GM12878 (cell line): ENCODE measurements at regions not wholly inside any gene's neighbourhood (a gene's known extent, or its start where the extent isn't known, plus 50 kb on each side); places are given as distances from the start of the nearest gene placed in this dataset.

Experiments
- GABPA ChIP-seq: IDR thresholded peaks from 2 replicates; pipeline ENCODE4 v1.6.1; 2014; ENCODE audit warnings: antibody characterized with exemption, low read depth, mild to moderate bottlenecking, inconsistent platforms
- MEF2A ChIP-seq: IDR thresholded peaks from 2 replicates; pipeline ENCODE4 v1.6.1; 2011; ENCODE audit warnings: low read depth, mild to moderate bottlenecking, low read length, moderate library complexity; ENCODE audit not compliant: insufficient read depth
- TAF1 ChIP-seq: IDR thresholded peaks from 2 replicates; pipeline ENCODE4 v1.6.1; 2011; ENCODE audit warnings: mild to moderate bottlenecking, low read depth, low read length, borderline replicate concordance
- TF ChIP-seq, protein P1 (sequence below): fragments of 450-650 bp; IDR thresholded peaks from 2 replicates; pipeline ENCODE4 v1.6.1; 2017; ENCODE audit warnings: antibody characterized with exemption, mild to moderate bottlenecking, moderate library complexity
- TF ChIP-seq, protein P2 (sequence below): fragments of 150-350 bp; IDR thresholded peaks from 2 replicates; pipeline ENCODE4 v1.6.1; 2016; ENCODE audit warnings: low read depth, low read length
- TF ChIP-seq, protein P3 (sequence below): IDR thresholded peaks from 2 replicates; pipeline ENCODE4 v1.6.1; 2012; ENCODE audit warnings: low read length, inconsistent platforms
- TF ChIP-seq, protein P4 (sequence below): fragments of 450-650 bp; IDR thresholded peaks from 2 replicates; pipeline ENCODE4 v1.6.1; 2018; ENCODE audit warnings: borderline replicate concordance, mild to moderate bottlenecking; ENCODE audit not compliant: partially characterized antibody

DNA sequence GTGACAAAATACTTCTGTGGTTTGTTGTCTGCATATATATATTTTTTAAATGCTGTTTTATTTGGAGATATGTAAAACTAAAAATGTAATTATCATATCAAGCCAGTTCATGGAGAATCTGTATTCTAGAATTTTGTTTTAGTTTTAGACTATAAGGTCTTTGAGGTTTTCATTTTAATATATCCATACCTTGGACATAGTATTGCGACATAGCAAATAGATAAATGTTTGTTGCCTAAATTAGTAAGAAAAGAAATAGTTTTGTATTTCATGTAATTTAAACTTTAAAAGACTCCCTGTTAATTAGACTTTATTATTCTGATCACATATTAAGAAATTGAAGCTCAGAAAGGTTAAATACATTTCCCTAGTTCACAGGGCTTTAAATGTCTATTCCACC lies 472.9 kb downstream of the GBA3 start (continued):
- TF ChIP-seq, protein P1, sequence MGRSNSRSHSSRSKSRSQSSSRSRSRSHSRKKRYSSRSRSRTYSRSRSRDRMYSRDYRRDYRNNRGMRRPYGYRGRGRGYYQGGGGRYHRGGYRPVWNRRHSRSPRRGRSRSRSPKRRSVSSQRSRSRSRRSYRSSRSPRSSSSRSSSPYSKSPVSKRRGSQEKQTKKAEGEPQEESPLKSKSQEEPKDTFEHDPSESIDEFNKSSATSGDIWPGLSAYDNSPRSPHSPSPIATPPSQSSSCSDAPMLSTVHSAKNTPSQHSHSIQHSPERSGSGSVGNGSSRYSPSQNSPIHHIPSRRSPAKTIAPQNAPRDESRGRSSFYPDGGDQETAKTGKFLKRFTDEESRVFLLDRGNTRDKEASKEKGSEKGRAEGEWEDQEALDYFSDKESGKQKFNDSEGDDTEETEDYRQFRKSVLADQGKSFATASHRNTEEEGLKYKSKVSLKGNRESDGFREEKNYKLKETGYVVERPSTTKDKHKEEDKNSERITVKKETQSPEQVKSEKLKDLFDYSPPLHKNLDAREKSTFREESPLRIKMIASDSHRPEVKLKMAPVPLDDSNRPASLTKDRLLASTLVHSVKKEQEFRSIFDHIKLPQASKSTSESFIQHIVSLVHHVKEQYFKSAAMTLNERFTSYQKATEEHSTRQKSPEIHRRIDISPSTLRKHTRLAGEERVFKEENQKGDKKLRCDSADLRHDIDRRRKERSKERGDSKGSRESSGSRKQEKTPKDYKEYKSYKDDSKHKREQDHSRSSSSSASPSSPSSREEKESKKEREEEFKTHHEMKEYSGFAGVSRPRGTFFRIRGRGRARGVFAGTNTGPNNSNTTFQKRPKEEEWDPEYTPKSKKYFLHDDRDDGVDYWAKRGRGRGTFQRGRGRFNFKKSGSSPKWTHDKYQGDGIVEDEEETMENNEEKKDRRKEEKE: no peak
- TF ChIP-seq, protein P2, sequence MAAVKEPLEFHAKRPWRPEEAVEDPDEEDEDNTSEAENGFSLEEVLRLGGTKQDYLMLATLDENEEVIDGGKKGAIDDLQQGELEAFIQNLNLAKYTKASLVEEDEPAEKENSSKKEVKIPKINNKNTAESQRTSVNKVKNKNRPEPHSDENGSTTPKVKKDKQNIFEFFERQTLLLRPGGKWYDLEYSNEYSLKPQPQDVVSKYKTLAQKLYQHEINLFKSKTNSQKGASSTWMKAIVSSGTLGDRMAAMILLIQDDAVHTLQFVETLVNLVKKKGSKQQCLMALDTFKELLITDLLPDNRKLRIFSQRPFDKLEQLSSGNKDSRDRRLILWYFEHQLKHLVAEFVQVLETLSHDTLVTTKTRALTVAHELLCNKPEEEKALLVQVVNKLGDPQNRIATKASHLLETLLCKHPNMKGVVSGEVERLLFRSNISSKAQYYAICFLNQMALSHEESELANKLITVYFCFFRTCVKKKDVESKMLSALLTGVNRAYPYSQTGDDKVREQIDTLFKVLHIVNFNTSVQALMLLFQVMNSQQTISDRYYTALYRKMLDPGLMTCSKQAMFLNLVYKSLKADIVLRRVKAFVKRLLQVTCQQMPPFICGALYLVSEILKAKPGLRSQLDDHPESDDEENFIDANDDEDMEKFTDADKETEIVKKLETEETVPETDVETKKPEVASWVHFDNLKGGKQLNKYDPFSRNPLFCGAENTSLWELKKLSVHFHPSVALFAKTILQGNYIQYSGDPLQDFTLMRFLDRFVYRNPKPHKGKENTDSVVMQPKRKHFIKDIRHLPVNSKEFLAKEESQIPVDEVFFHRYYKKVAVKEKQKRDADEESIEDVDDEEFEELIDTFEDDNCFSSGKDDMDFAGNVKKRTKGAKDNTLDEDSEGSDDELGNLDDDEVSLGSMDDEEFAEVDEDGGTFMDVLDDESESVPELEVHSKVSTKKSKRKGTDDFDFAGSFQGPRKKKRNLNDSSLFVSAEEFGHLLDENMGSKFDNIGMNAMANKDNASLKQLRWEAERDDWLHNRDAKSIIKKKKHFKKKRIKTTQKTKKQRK: no peak
- TF ChIP-seq GABPA (no peak), TAF1 (no peak), MEF2A (no peak)
- TF ChIP-seq, protein P3, sequence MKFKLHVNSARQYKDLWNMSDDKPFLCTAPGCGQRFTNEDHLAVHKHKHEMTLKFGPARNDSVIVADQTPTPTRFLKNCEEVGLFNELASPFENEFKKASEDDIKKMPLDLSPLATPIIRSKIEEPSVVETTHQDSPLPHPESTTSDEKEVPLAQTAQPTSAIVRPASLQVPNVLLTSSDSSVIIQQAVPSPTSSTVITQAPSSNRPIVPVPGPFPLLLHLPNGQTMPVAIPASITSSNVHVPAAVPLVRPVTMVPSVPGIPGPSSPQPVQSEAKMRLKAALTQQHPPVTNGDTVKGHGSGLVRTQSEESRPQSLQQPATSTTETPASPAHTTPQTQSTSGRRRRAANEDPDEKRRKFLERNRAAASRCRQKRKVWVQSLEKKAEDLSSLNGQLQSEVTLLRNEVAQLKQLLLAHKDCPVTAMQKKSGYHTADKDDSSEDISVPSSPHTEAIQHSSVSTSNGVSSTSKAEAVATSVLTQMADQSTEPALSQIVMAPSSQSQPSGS: no peak
- TF ChIP-seq, protein P4, sequence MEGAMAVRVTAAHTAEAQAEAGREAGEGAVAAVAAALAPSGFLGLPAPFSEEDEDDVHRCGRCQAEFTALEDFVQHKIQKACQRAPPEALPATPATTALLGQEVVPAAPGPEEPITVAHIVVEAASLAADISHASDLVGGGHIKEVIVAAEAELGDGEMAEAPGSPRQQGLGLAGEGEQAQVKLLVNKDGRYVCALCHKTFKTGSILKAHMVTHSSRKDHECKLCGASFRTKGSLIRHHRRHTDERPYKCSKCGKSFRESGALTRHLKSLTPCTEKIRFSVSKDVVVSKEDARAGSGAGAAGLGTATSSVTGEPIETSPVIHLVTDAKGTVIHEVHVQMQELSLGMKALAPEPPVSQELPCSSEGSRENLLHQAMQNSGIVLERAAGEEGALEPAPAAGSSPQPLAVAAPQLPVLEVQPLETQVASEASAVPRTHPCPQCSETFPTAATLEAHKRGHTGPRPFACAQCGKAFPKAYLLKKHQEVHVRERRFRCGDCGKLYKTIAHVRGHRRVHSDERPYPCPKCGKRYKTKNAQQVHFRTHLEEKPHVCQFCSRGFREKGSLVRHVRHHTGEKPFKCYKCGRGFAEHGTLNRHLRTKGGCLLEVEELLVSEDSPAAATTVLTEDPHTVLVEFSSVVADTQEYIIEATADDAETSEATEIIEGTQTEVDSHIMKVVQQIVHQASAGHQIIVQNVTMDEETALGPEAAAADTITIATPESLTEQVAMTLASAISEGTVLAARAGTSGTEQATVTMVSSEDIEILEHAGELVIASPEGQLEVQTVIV: no peak
